ENCODE measurements at regions not wholly inside any gene's neighbourhood (a gene's known extent, or its start where the extent isn't known, plus 50 kb on each side); places are given as distances from the start of the nearest gene placed in this dataset.

- H3K9me3 ChIP-seq, result no peaks in the 10 kb centered on the region
- no peak overlapping the region for H3K9ac ChIP-seq
- no peak overlapping the region for H3K4me2 ChIP-seq
- H2AFZ ChIP-seq (ENCODE audit: low read depth), result no peak overlapping the region
- no peak for TF ChIP-seq NFIC (IDR thresholded peaks at IDR 0.05; ENCODE audit: borderline replicate concordance)
- TF ChIP-seq RCOR1 (IDR thresholded peaks at IDR 0.05; ENCODE audit: low read length), result no peak
- TF ChIP-seq SMC3 (IDR thresholded peaks at IDR 0.05; ENCODE audit: low read depth, low read length), result peak; percentile 69
- TF ChIP-seq, protein P1, sequence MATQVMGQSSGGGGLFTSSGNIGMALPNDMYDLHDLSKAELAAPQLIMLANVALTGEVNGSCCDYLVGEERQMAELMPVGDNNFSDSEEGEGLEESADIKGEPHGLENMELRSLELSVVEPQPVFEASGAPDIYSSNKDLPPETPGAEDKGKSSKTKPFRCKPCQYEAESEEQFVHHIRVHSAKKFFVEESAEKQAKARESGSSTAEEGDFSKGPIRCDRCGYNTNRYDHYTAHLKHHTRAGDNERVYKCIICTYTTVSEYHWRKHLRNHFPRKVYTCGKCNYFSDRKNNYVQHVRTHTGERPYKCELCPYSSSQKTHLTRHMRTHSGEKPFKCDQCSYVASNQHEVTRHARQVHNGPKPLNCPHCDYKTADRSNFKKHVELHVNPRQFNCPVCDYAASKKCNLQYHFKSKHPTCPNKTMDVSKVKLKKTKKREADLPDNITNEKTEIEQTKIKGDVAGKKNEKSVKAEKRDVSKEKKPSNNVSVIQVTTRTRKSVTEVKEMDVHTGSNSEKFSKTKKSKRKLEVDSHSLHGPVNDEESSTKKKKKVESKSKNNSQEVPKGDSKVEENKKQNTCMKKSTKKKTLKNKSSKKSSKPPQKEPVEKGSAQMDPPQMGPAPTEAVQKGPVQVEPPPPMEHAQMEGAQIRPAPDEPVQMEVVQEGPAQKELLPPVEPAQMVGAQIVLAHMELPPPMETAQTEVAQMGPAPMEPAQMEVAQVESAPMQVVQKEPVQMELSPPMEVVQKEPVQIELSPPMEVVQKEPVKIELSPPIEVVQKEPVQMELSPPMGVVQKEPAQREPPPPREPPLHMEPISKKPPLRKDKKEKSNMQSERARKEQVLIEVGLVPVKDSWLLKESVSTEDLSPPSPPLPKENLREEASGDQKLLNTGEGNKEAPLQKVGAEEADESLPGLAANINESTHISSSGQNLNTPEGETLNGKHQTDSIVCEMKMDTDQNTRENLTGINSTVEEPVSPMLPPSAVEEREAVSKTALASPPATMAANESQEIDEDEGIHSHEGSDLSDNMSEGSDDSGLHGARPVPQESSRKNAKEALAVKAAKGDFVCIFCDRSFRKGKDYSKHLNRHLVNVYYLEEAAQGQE (IDR thresholded peaks at IDR 0.05; ENCODE audit: low read depth, low read length), result no peak
- TF ChIP-seq GABPA (IDR thresholded peaks at IDR 0.05; ENCODE audit: low read depth), result no peak
- TF ChIP-seq, protein P2, sequence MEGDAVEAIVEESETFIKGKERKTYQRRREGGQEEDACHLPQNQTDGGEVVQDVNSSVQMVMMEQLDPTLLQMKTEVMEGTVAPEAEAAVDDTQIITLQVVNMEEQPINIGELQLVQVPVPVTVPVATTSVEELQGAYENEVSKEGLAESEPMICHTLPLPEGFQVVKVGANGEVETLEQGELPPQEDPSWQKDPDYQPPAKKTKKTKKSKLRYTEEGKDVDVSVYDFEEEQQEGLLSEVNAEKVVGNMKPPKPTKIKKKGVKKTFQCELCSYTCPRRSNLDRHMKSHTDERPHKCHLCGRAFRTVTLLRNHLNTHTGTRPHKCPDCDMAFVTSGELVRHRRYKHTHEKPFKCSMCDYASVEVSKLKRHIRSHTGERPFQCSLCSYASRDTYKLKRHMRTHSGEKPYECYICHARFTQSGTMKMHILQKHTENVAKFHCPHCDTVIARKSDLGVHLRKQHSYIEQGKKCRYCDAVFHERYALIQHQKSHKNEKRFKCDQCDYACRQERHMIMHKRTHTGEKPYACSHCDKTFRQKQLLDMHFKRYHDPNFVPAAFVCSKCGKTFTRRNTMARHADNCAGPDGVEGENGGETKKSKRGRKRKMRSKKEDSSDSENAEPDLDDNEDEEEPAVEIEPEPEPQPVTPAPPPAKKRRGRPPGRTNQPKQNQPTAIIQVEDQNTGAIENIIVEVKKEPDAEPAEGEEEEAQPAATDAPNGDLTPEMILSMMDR (IDR thresholded peaks at IDR 0.05), result peak; percentile 70
- TF ChIP-seq, protein P3, sequence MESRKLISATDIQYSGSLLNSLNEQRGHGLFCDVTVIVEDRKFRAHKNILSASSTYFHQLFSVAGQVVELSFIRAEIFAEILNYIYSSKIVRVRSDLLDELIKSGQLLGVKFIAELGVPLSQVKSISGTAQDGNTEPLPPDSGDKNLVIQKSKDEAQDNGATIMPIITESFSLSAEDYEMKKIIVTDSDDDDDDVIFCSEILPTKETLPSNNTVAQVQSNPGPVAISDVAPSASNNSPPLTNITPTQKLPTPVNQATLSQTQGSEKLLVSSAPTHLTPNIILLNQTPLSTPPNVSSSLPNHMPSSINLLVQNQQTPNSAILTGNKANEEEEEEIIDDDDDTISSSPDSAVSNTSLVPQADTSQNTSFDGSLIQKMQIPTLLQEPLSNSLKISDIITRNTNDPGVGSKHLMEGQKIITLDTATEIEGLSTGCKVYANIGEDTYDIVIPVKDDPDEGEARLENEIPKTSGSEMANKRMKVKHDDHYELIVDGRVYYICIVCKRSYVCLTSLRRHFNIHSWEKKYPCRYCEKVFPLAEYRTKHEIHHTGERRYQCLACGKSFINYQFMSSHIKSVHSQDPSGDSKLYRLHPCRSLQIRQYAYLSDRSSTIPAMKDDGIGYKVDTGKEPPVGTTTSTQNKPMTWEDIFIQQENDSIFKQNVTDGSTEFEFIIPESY (IDR thresholded peaks at IDR 0.05; ENCODE audit: borderline replicate concordance, low read depth), result no peak
- TF ChIP-seq TEAD4 (IDR thresholded peaks at IDR 0.05; ENCODE audit: borderline replicate concordance, insufficient read depth), result no peak
- no peak for TF ChIP-seq YY1 (IDR thresholded peaks at IDR 0.05; ENCODE audit: low read depth)
- TF ChIP-seq POLR2AphosphoS5 (IDR thresholded peaks at IDR 0.05; ENCODE audit: low read depth, low read length), result no peak
- TF ChIP-seq, protein P4, sequence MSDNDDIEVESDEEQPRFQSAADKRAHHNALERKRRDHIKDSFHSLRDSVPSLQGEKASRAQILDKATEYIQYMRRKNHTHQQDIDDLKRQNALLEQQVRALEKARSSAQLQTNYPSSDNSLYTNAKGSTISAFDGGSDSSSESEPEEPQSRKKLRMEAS (IDR thresholded peaks at IDR 0.05; ENCODE audit: low read depth), result no peak
- no peak for TF ChIP-seq SIN3A (IDR thresholded peaks at IDR 0.05; ENCODE audit: borderline replicate concordance, low read depth, low read length)
- no peak for TF ChIP-seq IRF3 (IDR thresholded peaks at IDR 0.05; ENCODE audit: low read depth, low read length)
- TF ChIP-seq FOXM1 (IDR thresholded peaks at IDR 0.05; ENCODE audit: low read depth), result no peak
- no peak for TF ChIP-seq TAF1 (IDR thresholded peaks at IDR 0.05; ENCODE audit: borderline replicate concordance, low read depth, low read length)
- TF ChIP-seq EP300 (IDR thresholded peaks at IDR 0.05; ENCODE audit: borderline replicate concordance in 1 of 2, low read depth in 1 of 2, low read length in 1 of 2), result no peak
- no peak for TF ChIP-seq MEF2A (IDR thresholded peaks at IDR 0.05; ENCODE audit: borderline replicate concordance, low read depth)
- TF ChIP-seq RXRA (IDR thresholded peaks at IDR 0.05; ENCODE audit: borderline replicate concordance, low read depth), result no peak
- TF ChIP-seq EZH2phosphoT487 (IDR thresholded peaks at IDR 0.05; ENCODE audit: borderline replicate concordance, low read depth), result no peak
- TF ChIP-seq FOSL2 (IDR thresholded peaks at IDR 0.05; ENCODE audit: borderline replicate concordance, low read depth), result no peak
- TF ChIP-seq JUND (IDR thresholded peaks at IDR 0.05), result no peak
- peak; percentile 81 for TF ChIP-seq RAD21 (IDR thresholded peaks at IDR 0.05; ENCODE audit: low read length)
- H3K4me3 ChIP-seq (ENCODE audit: low read depth in 2 of 2, low read length in 1 of 2), result no peak overlapping the region; a peak in 1 of 4 replicates
- H3K27me3 ChIP-seq (ENCODE audit: insufficient read depth), result peaks cover 46% of the 10 kb centered on the region
- CTCF ChIA-PET, result interaction anchor here (0.6 to 5.6 kb wide), 33 partner anchors 8 to 1424 kb away, joined by 3 to 81 read pairs (median 3); no protein-coding TSS in a partner anchor
- no peaks in the 10 kb centered on the region for H3K79me2 ChIP-seq (ENCODE audit: insufficient read depth)
- peak; percentile 75 for DNase-seq
- H4K20me1 ChIP-seq (ENCODE audit: insufficient read depth), result no peaks in the 10 kb centered on the region
- WGBS (ENCODE audit: low lambda C conversion rate), result 11% methylated on average over 21 of the region's 23 CpGs
- POLR2A ChIA-PET, result no interaction called here
- H3K27ac ChIP-seq (ENCODE audit: low read depth in 2 of 2, low read length in 1 of 2), result no peak overlapping the region
- H3K9me2 ChIP-seq, result no peaks in the 10 kb centered on the region
- no peaks in the 10 kb centered on the region for H3K36me3 ChIP-seq (replicated peaks in 1 of 2; ENCODE audit: control insufficient read depth in 1 of 2, insufficient read depth in 2 of 2, low read length in 1 of 2)
- no peaks in the 10 kb centered on the region for H3K4me1 ChIP-seq (ENCODE audit: control insufficient read depth in 1 of 2, insufficient read depth in 2 of 2, low read depth in 1 of 2, low read length in 1 of 2)
- no peaks in the 10 kb centered on the region for H3F3A ChIP-seq (replicated peaks; ENCODE audit: insufficient read depth)
These were observed 153.9 kb downstream of the TEX29 start for GRCh38 chr13:111474136-111475002.

Data from SK-N-SH (cell line).